ENCODE measurements at regions not wholly inside any gene's neighbourhood (a gene's known extent, or its start where the extent isn't known, plus 50 kb on each side); places are given as distances from the start of the nearest gene placed in this dataset.

- Histone ChIP-seq H3K4me3 (no peak overlapping the region), H3K36me3 (no peaks in the 10 kb centered on the region), H3K27me3 (ENCODE audit: low read depth) (no peaks in the 10 kb centered on the region), H3K9me3 (no peaks in the 10 kb centered on the region), H3K4me1 (no peaks in the 10 kb centered on the region), H3K27ac (no peak overlapping the region)
- intact Hi-C loops (cut with DNase I), result no loop called here
- ATAC-seq (no peak), DNase-seq (no peak)
- TF ChIP-seq CTCF (IDR thresholded peaks at IDR 0.05), result no peak
Measured at GRCh38 chr18:3380384-3380961, 69.5 kb upstream of the TGIF1 start.

DNA sequence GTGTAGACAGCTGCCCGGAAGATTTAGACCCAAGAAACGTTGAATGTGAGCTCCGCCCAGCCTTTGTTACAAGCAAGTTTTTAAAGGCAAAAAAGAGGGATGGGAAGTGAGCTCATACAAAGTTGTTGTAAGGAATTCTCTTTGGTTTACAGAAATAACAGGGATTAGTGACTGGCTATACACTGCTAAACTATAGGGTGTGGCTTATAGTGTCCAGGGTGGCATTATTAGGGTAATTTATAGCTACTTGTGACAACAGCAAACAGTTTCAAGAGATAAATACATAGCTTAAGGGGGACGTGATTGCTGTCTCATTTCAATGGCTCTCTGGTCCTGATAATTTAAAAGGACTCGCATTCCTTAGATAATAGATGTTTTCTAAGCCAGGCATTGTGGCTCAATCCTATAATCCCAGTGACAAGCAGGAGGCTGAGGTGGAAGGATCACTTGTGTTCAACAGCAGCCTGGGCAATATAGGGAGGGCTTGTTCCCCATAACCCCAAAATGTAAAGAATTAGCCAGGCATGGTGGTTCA, 66.5 kb upstream of the TGIF1 start:
- Histone ChIP-seq H3K9me3 (no peaks in the 10 kb centered on the region), H3K36me3 (no peaks in the 10 kb centered on the region), H3K4me1 (no peaks in the 10 kb centered on the region), H3K27ac (no peak overlapping the region), H3K27me3 (ENCODE audit: low read depth) (no peaks in the 10 kb centered on the region), H3K4me3 (no peak overlapping the region)
- ATAC-seq, result no peak
- no peak for DNase-seq
- intact Hi-C loops (cut with DNase I), result no loop called here
- no peak for TF ChIP-seq CTCF (IDR thresholded peaks at IDR 0.05)

DNA sequence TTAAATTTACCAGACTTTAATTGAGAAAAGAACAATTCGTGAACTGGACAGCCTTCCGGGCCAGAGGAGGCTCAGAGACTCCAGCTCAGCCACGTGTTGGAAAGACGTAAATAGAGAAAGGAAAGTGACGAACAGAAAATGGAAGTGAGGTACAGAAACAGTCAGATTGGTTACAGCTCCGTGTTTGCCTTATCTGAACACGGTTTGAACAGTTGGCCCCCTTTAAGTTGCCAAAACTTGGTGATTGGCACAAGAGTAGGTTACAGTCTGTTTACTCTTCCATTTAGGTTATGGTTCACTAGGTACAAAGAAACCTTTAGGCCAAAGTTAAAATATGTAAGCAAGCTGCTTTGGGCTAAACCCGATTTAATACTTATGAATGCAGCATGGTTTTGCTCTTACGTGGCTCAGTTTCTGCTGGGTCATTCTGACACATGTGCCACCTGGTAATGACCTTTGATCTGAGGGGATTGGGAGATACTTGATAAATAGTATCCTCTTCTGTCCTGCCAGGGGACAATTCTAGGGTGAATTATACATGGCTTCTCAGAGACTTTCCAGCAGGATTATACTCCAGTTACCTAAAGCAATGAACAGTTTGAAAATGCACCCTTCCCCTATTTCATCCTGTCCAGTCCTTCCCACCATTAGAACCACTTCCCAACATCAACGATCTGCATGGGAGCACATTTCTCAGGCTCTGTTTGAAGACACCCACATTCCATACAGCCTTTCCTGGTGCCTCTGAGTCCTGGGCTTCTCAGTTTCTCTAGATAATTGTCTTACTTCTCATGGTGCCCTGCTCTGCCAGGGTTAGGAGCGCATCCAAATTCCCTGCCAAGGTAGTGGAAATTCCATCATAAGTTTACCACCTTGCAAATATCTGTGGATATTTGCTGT, 65.1 kb upstream of the TGIF1 start:
- no peaks in the 10 kb centered on the region for H3K27me3 ChIP-seq (ENCODE audit: low read depth)
- H3K36me3 ChIP-seq, result no peaks in the 10 kb centered on the region
- intact Hi-C loops (cut with DNase I), result no loop called here
- H3K4me1 ChIP-seq, result no peaks in the 10 kb centered on the region
- peaks cover 4% of the 10 kb centered on the region for H3K9me3 ChIP-seq
- no peak for TF ChIP-seq CTCF (IDR thresholded peaks at IDR 0.05)
- ATAC-seq (no peak), DNase-seq (no peak)
- no peak overlapping the region for H3K4me3 ChIP-seq
- H3K27ac ChIP-seq, result no peak overlapping the region

DNA sequence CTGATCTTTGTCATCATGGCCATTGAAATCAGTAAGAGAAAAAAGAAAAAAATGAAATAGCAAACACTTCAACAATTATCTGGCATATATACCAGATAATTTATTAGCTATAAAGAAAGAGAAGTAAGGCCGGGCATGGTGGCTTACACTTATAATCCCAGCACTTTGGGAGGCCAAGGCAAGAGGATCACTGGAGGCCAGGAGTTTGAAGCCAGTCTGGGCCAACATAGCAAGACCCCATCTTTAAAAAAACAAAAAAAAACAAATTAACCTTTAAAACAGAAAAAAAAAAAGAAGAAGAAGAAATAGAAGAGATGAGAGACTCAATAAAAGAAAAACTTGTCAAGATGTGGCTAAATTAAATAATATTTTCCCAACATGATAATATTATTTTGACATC, 61.6 kb upstream of the TGIF1 start:
- no peak overlapping the region for H3K27ac ChIP-seq
- H3K9me3 ChIP-seq, result peaks cover 11% of the 10 kb centered on the region
- no peaks in the 10 kb centered on the region for H3K27me3 ChIP-seq (ENCODE audit: low read depth)
- no peaks in the 10 kb centered on the region for H3K36me3 ChIP-seq
- TF ChIP-seq CTCF (IDR thresholded peaks at IDR 0.05), result no peak
- intact Hi-C loops (cut with DNase I), result no loop called here
- no peak overlapping the region for H3K4me3 ChIP-seq
- ATAC-seq (no peak), DNase-seq (no peak)
- no peaks in the 10 kb centered on the region for H3K4me1 ChIP-seq

- intact Hi-C loops (cut with DNase I), result no loop called here
- Histone ChIP-seq H3K9me3 (peaks cover 11% of the 10 kb centered on the region), H3K27ac (no peak overlapping the region), H3K4me1 (no peaks in the 10 kb centered on the region), H3K36me3 (no peaks in the 10 kb centered on the region), H3K4me3 (no peak overlapping the region), H3K27me3 (ENCODE audit: low read depth) (no peaks in the 10 kb centered on the region)
- ATAC-seq (no peak), DNase-seq (no peak)
- no peak for TF ChIP-seq CTCF (IDR thresholded peaks at IDR 0.05)
Measured at GRCh38 chr18:3388980-3389379, 61.0 kb upstream of the TGIF1 start.
